Lung (tissue), 11 donors: ENCODE measurements at regions not wholly inside any gene's neighbourhood (a gene's known extent, or its start where the extent isn't known, plus 50 kb on each side); places are given as distances from the start of the nearest gene placed in this dataset.

Experiments used
- ATAC-seq: fragments of 200-7000 bp; cut with Tn5 transposase; one replicate; pipeline ENCODE4 v1.9.1; 2020; ENCODE audit warnings: moderate number of reproducible peaks; ENCODE audit not compliant: insufficient read depth, low FRiP score
- DNase-seq, 3 donors: peaks; one replicate each; pipeline ENCODE4 v3.0.0-alpha.2; 2013 to 2017
- H3K27ac ChIP-seq, 2 donors: one replicate each; pipeline ENCODE4 v1.5.1; 2013; ENCODE audit warnings: mild to moderate bottlenecking in 2 of 2, moderate library complexity in 2 of 2, control low read depth in 1 of 2, inconsistent platforms in 1 of 2, low read depth in 1 of 2, low read length in 1 of 2
- H3K27me3 ChIP-seq, 3 donors: one replicate each; pipeline ENCODE4 v1.5.1; 2013; ENCODE audit warnings: low read length in 2 of 3; ENCODE audit not compliant: control insufficient read depth in 3 of 3, insufficient read depth in 3 of 3
- H3K36me3 ChIP-seq, 4 donors: one replicate each; pipeline ENCODE4 v1.5.1; 2013; ENCODE audit warnings: low read length in 4 of 4, mild to moderate bottlenecking in 1 of 4, moderate library complexity in 1 of 4; ENCODE audit not compliant: control insufficient read depth in 4 of 4, insufficient read depth in 4 of 4
- H3K4me1 ChIP-seq, 5 donors: one replicate each; pipeline ENCODE4 v1.5.1; 2013; ENCODE audit warnings: low read length in 5 of 5, mild to moderate bottlenecking in 2 of 5, moderate library complexity in 1 of 5; ENCODE audit not compliant: control insufficient read depth in 5 of 5, insufficient read depth in 5 of 5
- H3K4me3 ChIP-seq: one replicate; pipeline ENCODE4 v1.5.1; 2013; ENCODE audit warnings: mild to moderate bottlenecking, control low read depth, moderate library complexity
- H3K9ac ChIP-seq, 2 donors: one replicate each; pipeline ENCODE4 v1.5.1; 2013; ENCODE audit warnings: low read length in 2 of 2, control low read depth in 1 of 2; ENCODE audit not compliant: insufficient read depth in 1 of 2
- H3K9me3 ChIP-seq, 4 donors: one replicate each; pipeline ENCODE4 v1.5.1; 2013; ENCODE audit warnings: low read length in 3 of 4, mild to moderate bottlenecking in 1 of 4, moderate library complexity in 1 of 4; ENCODE audit not compliant: control insufficient read depth in 4 of 4, insufficient read depth in 3 of 4
- WGBS, 2 donors: extraction: QIAGEN DNeasy Blood & Tissue Kit; methylation state at CpG; one replicate each; pipeline ENCODE4 v1.1.7; 2013; 5-methylcytosine and 5-hydroxymethylcytosine counted together
- TF ChIP-seq, protein P1 (sequence below): IDR thresholded peaks from 2 replicates; pipeline ENCODE4 v1.5.1; 2012; ENCODE audit warnings: mild to moderate bottlenecking; ENCODE audit errors: control extremely low read depth, extremely low read depth
- donor health status: control.
- donor health status: control.
- donor health status: Bipolar disorder and iron deficiency.
- donor health status: healthy.
- donor health status: DM: yes; HTN: yes; CAD: no.

GRCh38 chr1:229118477-229119061, 152.3 kb upstream of the RAB4A start:
- 83 to 86% methylated on average over 3 of the region's 3 CpGs for WGBS, 2 donors
- TF ChIP-seq, protein P1, sequence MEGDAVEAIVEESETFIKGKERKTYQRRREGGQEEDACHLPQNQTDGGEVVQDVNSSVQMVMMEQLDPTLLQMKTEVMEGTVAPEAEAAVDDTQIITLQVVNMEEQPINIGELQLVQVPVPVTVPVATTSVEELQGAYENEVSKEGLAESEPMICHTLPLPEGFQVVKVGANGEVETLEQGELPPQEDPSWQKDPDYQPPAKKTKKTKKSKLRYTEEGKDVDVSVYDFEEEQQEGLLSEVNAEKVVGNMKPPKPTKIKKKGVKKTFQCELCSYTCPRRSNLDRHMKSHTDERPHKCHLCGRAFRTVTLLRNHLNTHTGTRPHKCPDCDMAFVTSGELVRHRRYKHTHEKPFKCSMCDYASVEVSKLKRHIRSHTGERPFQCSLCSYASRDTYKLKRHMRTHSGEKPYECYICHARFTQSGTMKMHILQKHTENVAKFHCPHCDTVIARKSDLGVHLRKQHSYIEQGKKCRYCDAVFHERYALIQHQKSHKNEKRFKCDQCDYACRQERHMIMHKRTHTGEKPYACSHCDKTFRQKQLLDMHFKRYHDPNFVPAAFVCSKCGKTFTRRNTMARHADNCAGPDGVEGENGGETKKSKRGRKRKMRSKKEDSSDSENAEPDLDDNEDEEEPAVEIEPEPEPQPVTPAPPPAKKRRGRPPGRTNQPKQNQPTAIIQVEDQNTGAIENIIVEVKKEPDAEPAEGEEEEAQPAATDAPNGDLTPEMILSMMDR: no peak
- DNase-seq (no peak), ATAC-seq (no peak)
- Histone ChIP-seq H3K9me3 (no peaks in the 10 kb centered on the region), H3K27me3 (no peaks in the 10 kb centered on the region), H3K4me3 (no peak overlapping the region), H3K27ac (no peak overlapping the region), H3K9ac (no peak overlapping the region), H3K36me3 (no peaks in the 10 kb centered on the region), H3K4me1 (peaks cover 0 to 43% (median 14%) of the 10 kb centered on the region in 5 donors)

DNA sequence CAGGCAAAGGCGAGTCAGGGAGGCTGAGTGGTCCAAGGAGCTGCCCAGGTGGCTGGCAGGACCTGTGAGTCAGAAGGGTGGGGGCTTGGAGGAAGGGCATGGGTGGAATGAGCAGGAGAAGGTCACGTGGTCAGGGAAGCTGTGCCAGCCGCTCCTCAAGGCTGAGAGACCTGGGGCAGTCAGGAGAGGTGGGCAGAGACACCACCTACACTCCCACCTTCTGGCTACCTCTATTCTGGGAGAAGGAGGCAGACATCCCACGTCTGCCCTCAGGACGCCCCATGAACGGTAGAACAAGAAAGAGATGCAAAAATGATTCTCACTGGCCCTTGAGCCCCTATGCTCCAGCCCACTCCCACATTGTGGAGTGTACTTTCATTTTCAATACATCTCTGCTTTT, 151.8 kb upstream of the RAB4A start:
- H3K9ac ChIP-seq: no peak overlapping the region
- H3K9me3 ChIP-seq: no peaks in the 10 kb centered on the region
- 93 to 95% methylated on average over 6 of the region's 6 CpGs for WGBS, 2 donors
- DNase-seq: no peak
- TF ChIP-seq, protein P1: no peak
- no peaks in the 10 kb centered on the region for H3K27me3 ChIP-seq
- H3K27ac ChIP-seq: no peak overlapping the region
- H3K4me3 ChIP-seq: no peak overlapping the region
- ATAC-seq: no peak
- H3K4me1 ChIP-seq: peaks cover 0 to 37% (median 10%) of the 10 kb centered on the region in 5 donors
- no peaks in the 10 kb centered on the region for H3K36me3 ChIP-seq

DNA sequence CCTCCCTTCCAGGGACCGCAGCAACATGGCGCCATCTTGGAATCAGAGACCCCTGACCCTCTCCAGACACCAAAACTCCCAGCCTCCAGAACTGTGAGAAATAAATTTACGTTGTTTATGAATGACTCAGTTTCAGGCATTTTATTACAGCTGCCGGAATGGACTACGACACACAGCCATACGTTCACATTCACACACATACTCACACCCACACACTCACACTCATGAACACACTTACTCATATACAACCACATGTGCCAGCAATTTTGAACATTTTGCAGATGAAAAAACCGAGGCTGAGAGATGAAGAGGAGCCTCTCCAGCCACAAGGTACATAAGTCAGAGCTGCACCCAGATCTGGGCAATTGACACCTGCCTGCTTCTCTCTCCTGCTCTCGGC, 151.0 kb upstream of the RAB4A start:
- no peak for ATAC-seq
- Histone ChIP-seq H3K27me3 (no peaks in the 10 kb centered on the region), H3K27ac (no peak overlapping the region), H3K4me3 (no peak overlapping the region), H3K9ac (no peak overlapping the region), H3K36me3 (no peaks in the 10 kb centered on the region), H3K4me1 (peaks cover 0 to 32% (median 10%) of the 10 kb centered on the region in 5 donors), H3K9me3 (no peaks in the 10 kb centered on the region)
- TF ChIP-seq, protein P1: no peak
- DNase-seq: no peak
- 87 to 88% methylated on average over 8 of the region's 8 CpGs for WGBS, 2 donors

DNA sequence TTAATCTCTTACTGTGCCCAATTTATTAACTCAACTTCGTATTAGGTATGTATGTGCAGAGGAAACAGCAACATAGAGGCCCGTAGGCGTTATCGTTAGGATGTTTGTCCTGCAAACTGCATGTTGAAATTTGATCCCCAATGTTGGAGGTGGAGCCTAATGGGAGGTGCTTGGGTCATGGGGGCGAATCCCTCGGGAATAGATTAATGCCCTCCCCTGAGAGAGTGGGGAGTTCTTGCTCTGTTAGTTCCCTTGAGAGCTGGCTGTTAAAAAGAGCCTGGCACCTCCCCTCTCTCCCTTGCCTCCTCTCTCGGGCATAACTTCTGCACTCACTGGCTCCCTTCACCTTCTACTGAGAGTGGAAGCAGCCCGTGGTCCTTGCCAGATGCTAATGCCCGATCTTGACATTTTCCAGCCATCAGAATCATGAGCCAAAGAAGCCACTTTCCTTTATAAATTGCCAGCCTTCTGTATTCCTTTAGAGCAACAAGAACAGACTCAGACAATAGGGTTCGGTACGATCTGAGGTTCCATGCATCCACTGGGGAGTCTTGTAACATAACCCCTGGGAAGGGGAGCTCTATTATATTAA, 149.0 kb upstream of the RAB4A start:
- TF ChIP-seq, protein P1: no peak
- no peak overlapping the region for H3K27ac ChIP-seq
- H3K36me3 ChIP-seq: no peaks in the 10 kb centered on the region
- H3K4me1 ChIP-seq: peaks cover 0 to 14% (median 6%) of the 10 kb centered on the region in 5 donors
- H3K9ac ChIP-seq: no peak overlapping the region
- DNase-seq (no peak), ATAC-seq (no peak)
- no peaks in the 10 kb centered on the region for H3K27me3 ChIP-seq
- H3K9me3 ChIP-seq: no peaks in the 10 kb centered on the region
- 73 to 80% methylated on average over 11 of the region's 11 CpGs for WGBS, 2 donors
- no peak overlapping the region for H3K4me3 ChIP-seq
